ENCODE measurements at regions not wholly inside any gene's neighbourhood (a gene's known extent, or its start where the extent isn't known, plus 50 kb on each side); places are given as distances from the start of the nearest gene placed in this dataset.

DNA sequence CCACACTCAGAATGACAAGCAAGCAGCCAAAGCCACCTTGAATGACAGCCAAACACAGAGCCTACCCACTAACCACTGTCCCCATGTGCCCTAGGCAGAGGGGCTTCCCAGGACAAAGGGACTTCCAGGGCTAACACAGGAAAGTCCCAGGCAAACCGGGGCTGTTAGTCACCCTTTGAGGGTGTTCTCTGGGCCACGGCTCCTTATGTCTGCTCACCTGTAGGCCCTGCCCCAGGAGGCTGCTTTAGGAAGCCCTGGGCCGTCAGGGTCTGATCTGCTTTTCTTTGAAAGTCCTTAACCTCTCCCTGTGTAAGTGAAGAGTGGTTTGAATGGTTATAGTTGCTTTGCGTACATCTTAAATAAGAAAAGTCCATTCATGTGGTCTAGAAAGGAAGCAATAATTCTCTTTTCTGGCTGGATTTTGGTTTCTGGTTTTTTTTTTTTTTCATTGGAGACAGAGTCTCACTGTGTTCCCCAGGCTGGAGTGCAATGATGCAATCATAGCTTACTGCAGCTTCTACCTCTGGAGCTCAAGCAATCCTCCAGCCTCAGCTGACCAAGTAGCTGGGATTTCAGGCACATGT, 161.4 kb downstream of the EFNB2 start:
- TF ChIP-seq CTCF (IDR thresholded peaks at IDR 0.05 in 2 of 3, conservative IDR thresholded peaks at IDR 0.05 in 1 of 3; ENCODE audit: borderline replicate concordance in 1 of 3, insufficient read depth in 1 of 3, low read depth in 2 of 3, low read length in 2 of 3) (no peak), EGR1 (IDR thresholded peaks at IDR 0.05; ENCODE audit: low read depth) (no peak), POLR2AphosphoS5 (IDR thresholded peaks at IDR 0.05; ENCODE audit: low read depth, low read length) (no peak), EZH2 (IDR thresholded peaks at IDR 0.05) (no peak), EZH2phosphoT487 (IDR thresholded peaks at IDR 0.05; ENCODE audit: borderline replicate concordance) (no peak), POLR2A (IDR thresholded peaks at IDR 0.05; ENCODE audit: borderline replicate concordance, extremely low read depth, insufficient read depth, insufficient read length) (no peak), ZFX (IDR thresholded peaks at IDR 0.05) (no peak)

All from HCT116 (cell line).